CD4-positive, alpha-beta T cell (primary cell): ENCODE measurements at regions not wholly inside any gene's neighbourhood (a gene's known extent, or its start where the extent isn't known, plus 50 kb on each side); places are given as distances from the start of the nearest gene placed in this dataset.

Source experiments
- ATAC-seq: fragments of 200-7000 bp; cut with Tn5 transposase; one replicate; pipeline ENCODE4 v1.10.0; 2022; ENCODE audit warnings: mild to moderate bottlenecking; ENCODE audit not compliant: poor library complexity
- CTCF ChIA-PET: fragments of 350-600 bp; sonication (Branson Sonifier 250); formaldehyde crosslinking; loops from one replicate; lab custom pipeline; 2021; ENCODE audit warnings: antibody characterized with exemption, inconsistent platforms; lab: Charles Lee
- POLR2A ChIA-PET: fragments of 350-600 bp; sonication (Branson Sonifier 250); formaldehyde crosslinking; loops from one replicate; lab custom pipeline; 2021; ENCODE audit warnings: antibody characterized with exemption, inconsistent platforms; lab: Charles Lee
- DNase-seq, 14 experiments: peaks; one replicate each; pipeline ENCODE4 v3.0.0-alpha.2; 2013 to 2020; ENCODE audit warnings: mixed read lengths in 2 of 14
- H3K27ac ChIP-seq, 2 donors: one replicate each; pipeline versions ENCODE4 v1.5.1 to v1.7.0; 2013; ENCODE audit warnings: low read length in 2 of 2, low read depth in 1 of 2, mild to moderate bottlenecking in 1 of 2
- H3K27me3 ChIP-seq, 2 experiments: 1 replicate in 1 of 2; 2 replicates in 1 of 2; pipeline versions ENCODE4 v1.6.1 to v1.7.0; 2013; ENCODE audit warnings: low read length in 2 of 2, control low read depth in 1 of 2, mild to moderate bottlenecking in 1 of 2, moderate library complexity in 1 of 2; ENCODE audit not compliant: insufficient read depth in 2 of 2, control insufficient read depth in 1 of 2
- H3K36me3 ChIP-seq: one replicate; pipeline ENCODE4 v1.6.1; 2013; ENCODE audit warnings: low read length, control low read depth; ENCODE audit not compliant: insufficient read depth
- H3K4me1 ChIP-seq: one replicate; pipeline ENCODE4 v1.6.1; 2013; ENCODE audit warnings: low read length, control low read depth; ENCODE audit not compliant: insufficient read depth
- H3K4me3 ChIP-seq: one replicate; pipeline ENCODE4 v1.5.1; 2013; ENCODE audit warnings: mild to moderate bottlenecking, low read length, moderate library complexity
- H3K9me3 ChIP-seq, 2 experiments: 1 replicate in 1 of 2; 2 replicates in 1 of 2; pipeline versions ENCODE4 v1.6.1 to v1.7.0; 2013; ENCODE audit warnings: low read length in 2 of 2, mild to moderate bottlenecking in 2 of 2, control low read depth in 1 of 2, moderate library complexity in 1 of 2; ENCODE audit not compliant: control insufficient read depth in 1 of 2, insufficient read depth in 1 of 2
- H3K27ac Mint-ChIP-seq: one replicate; pipeline ENCODE4 v1.8.0; 2020; ENCODE audit warnings: mixed read lengths
- H3K27me3 Mint-ChIP-seq: one replicate; pipeline ENCODE4 v1.8.0; 2021; ENCODE audit warnings: mixed read lengths
- H3K36me3 Mint-ChIP-seq: one replicate; pipeline ENCODE4 v1.8.0; 2021; ENCODE audit warnings: low read depth, mixed read lengths
- H3K4me1 Mint-ChIP-seq: one replicate; pipeline ENCODE4 v1.8.0; 2021; ENCODE audit warnings: low read depth, mixed read lengths
- H3K4me3 Mint-ChIP-seq: one replicate; pipeline ENCODE4 v1.8.0; 2020; ENCODE audit warnings: mild to moderate bottlenecking, mixed read lengths
- H3K9me3 Mint-ChIP-seq: one replicate; pipeline ENCODE4 v1.8.0; 2020; ENCODE audit warnings: mixed read lengths
- intact Hi-C, 2 experiments: fragments of 100-400 bp; cut with DNase I in 1 of 2; cut with micrococcal nuclease in 1 of 2; formaldehyde crosslinking; loops; one replicate each; pipeline versions ENCODE4 v1.15.1 to v1.9.0; 2023 to 2025; cut with DNase I, micrococcal nuclease
- TF ChIP-seq, protein P1 (sequence below): fragments of 200-600 bp; IDR thresholded peaks from one replicate; pipeline ENCODE4 v1.8.0; 2022; ENCODE audit warnings: antibody characterized with exemption, mild to moderate bottlenecking

DNA sequence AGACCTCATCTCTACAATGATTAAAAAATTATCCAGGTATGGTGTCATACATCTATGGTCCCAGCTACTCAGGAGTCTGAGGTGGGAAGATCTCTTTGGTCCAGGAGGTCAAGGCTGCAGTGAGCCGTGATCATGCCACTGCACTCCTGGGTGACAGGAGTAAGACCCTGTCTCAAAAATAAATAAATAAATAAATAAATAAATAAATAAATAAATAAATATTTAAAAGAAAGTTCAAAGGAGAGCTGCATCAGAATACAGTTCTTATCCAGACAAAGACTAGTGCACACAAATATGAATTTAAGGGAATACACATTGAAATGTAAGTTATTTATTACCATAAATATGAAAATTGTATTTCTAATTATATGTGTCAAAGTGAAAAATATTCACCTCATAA lies 624.9 kb downstream of the SLITRK6 start:
- H3K27ac ChIP-seq: no peak overlapping the region
- Mint-ChIP-seq H3K4me3 (no peak overlapping the region), H3K27ac (no peak overlapping the region), H3K9me3 (peaks cover 3% of the 10 kb centered on the region), H3K4me1 (no peaks in the 10 kb centered on the region), H3K36me3 (no peaks in the 10 kb centered on the region), H3K27me3 (no peaks in the 10 kb centered on the region)
- no peaks in the 10 kb centered on the region for H3K4me1 ChIP-seq
- TF ChIP-seq, protein P1, sequence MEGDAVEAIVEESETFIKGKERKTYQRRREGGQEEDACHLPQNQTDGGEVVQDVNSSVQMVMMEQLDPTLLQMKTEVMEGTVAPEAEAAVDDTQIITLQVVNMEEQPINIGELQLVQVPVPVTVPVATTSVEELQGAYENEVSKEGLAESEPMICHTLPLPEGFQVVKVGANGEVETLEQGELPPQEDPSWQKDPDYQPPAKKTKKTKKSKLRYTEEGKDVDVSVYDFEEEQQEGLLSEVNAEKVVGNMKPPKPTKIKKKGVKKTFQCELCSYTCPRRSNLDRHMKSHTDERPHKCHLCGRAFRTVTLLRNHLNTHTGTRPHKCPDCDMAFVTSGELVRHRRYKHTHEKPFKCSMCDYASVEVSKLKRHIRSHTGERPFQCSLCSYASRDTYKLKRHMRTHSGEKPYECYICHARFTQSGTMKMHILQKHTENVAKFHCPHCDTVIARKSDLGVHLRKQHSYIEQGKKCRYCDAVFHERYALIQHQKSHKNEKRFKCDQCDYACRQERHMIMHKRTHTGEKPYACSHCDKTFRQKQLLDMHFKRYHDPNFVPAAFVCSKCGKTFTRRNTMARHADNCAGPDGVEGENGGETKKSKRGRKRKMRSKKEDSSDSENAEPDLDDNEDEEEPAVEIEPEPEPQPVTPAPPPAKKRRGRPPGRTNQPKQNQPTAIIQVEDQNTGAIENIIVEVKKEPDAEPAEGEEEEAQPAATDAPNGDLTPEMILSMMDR: no peak
- intact Hi-C loops: no loop called here
- no peaks in the 10 kb centered on the region for H3K27me3 ChIP-seq
- H3K9me3 ChIP-seq: peaks cover 0 to 7% of the 10 kb centered on the region in 2 experiments
- no peak overlapping the region for H3K4me3 ChIP-seq
- ChIA-PET CTCF (no interaction called here), POLR2A (no interaction called here)
- no peaks in the 10 kb centered on the region for H3K36me3 ChIP-seq
- DNase-seq: no peak
- ATAC-seq: no peak

DNA sequence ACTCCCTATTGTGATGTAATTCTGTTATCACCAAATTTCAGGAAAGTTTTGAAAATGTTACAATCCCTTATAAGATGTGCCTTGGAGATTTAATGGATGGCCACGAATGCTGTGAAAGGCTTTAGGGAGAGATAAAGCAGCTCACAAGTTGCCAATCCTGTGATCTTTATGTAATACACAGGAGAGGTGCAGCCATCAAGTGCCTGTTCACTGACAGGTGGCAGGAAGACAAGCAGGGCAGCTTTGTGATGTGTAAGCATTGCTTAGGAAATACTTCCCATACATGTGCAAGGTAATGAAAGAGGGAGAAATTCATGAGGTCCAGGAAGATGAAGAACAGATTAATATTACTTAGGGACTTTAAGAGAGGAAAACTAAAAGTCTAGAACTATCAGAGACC lies 628.8 kb downstream of the SLITRK6 start:
- no peak overlapping the region for H3K27ac Mint-ChIP-seq
- H3K36me3 Mint-ChIP-seq: no peaks in the 10 kb centered on the region

DNA sequence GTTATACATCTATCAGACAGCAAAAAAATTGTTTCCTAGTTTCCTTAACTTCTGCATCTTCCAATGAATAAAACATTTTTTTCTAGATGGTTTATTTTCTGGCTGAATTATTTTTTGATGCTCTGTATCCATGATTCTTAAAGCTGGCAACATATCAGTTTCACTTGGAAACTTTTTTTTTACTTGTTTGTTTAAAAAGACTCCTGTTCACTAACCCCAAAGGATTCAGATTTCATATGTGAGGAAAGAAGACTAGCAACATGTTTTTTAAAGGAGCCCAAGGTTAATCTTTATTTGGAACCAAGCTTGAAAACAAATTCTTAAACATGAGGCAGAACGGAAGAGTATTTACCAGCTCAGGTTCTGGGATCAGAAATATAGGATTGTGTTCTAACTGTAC lies 632.3 kb downstream of the SLITRK6 start:
- Mint-ChIP-seq H3K4me3 (no peak overlapping the region), H3K27ac (no peak overlapping the region), H3K9me3 (peaks cover 8% of the 10 kb centered on the region), H3K27me3 (no peaks in the 10 kb centered on the region), H3K36me3 (no peaks in the 10 kb centered on the region), H3K4me1 (no peaks in the 10 kb centered on the region)
- Histone ChIP-seq H3K27me3 (no peaks in the 10 kb centered on the region), H3K27ac (no peak overlapping the region), H3K9me3 (peaks cover 0 to 9% of the 10 kb centered on the region in 2 experiments), H3K4me1 (no peaks in the 10 kb centered on the region), H3K36me3 (no peaks in the 10 kb centered on the region), H3K4me3 (no peak overlapping the region)
- TF ChIP-seq, protein P1: no peak
- DNase-seq: no peak
- no peak for ATAC-seq
- ChIA-PET POLR2A (no interaction called here), CTCF (no interaction called here)
- intact Hi-C loops: no loop called here

More for the DNA sequence above, 628.8 kb downstream of the SLITRK6 start:
- ChIA-PET POLR2A (no interaction called here), CTCF (no interaction called here)
- no peaks in the 10 kb centered on the region for H3K36me3 ChIP-seq
- TF ChIP-seq, protein P1: no peak
- DNase-seq (no peak), ATAC-seq (no peak)
- Mint-ChIP-seq H3K4me3 (no peak overlapping the region), H3K9me3 (peaks cover 3% of the 10 kb centered on the region), H3K4me1 (no peaks in the 10 kb centered on the region), H3K27me3 (no peaks in the 10 kb centered on the region)
- H3K27me3 ChIP-seq: no peaks in the 10 kb centered on the region
- H3K4me3 ChIP-seq: no peak overlapping the region
- H3K9me3 ChIP-seq: peaks cover 0 to 7% of the 10 kb centered on the region in 2 experiments
- no peak overlapping the region for H3K27ac ChIP-seq
- intact Hi-C loops: no loop called here
- H3K4me1 ChIP-seq: no peaks in the 10 kb centered on the region
